Heart left ventricle (tissue), 13 donors: ENCODE measurements at regions not wholly inside any gene's neighbourhood (a gene's known extent, or its start where the extent isn't known, plus 50 kb on each side); places are given as distances from the start of the nearest gene placed in this dataset.

Experiments
- POLR2A ChIP-seq, 2 donors: fragments of 450-650 bp; IDR thresholded peaks; one replicate each; pipeline ENCODE4 v1.6.1; 2017; ENCODE audit warnings: antibody characterized with exemption in 2 of 2, mild to moderate bottlenecking in 2 of 2, moderate library complexity in 2 of 2
- TF ChIP-seq, protein P1 (sequence below), 12 donors: fragments of 200-600 bp; sonication (generic) in 4 of 12; IDR thresholded peaks; one replicate each; pipeline versions ENCODE4 v1.5.0 to v1.8.0; 2018 to 2022; ENCODE audit warnings: antibody characterized with exemption in 12 of 12, mild to moderate bottlenecking in 5 of 12
- donor health status: ischemic (EF 13 %, LVEDD 7.1; RV severe dilation, severe dysfunction).
- donor health status: DM: no; HTN: yes; CAD: no.
- donor health status: DM: no; HTN: no; CAD: no.
- donor health status: ischemic (EF 25% LVEDD 6.9; RV normal size, moderate dysfunction).
- donor health status: ischemic (EF 25% LVEDD 5.7; RV mildly dilated, moderate dysfunction).
- donor health status: ischemic (EF 35%, LVEDD 5.7; RV mildly dilated, moderate dysfunction).
- donor health status: nonischemic (EF 11% LVEDD 7.7; RV severe dilation, severe dysfunction).
- donor health status: DM: yes; HTN: yes; CAD: no.
- donor health status: PGD.
- donor health status: ischemic (EF 29% LVEDD 5.4; RV normal size, mild dysfunction).
- donor health status: nonischemic (EF 23%, LVEDD 6.1; RV moderate dilation, normal function).

- TF ChIP-seq, protein P1, sequence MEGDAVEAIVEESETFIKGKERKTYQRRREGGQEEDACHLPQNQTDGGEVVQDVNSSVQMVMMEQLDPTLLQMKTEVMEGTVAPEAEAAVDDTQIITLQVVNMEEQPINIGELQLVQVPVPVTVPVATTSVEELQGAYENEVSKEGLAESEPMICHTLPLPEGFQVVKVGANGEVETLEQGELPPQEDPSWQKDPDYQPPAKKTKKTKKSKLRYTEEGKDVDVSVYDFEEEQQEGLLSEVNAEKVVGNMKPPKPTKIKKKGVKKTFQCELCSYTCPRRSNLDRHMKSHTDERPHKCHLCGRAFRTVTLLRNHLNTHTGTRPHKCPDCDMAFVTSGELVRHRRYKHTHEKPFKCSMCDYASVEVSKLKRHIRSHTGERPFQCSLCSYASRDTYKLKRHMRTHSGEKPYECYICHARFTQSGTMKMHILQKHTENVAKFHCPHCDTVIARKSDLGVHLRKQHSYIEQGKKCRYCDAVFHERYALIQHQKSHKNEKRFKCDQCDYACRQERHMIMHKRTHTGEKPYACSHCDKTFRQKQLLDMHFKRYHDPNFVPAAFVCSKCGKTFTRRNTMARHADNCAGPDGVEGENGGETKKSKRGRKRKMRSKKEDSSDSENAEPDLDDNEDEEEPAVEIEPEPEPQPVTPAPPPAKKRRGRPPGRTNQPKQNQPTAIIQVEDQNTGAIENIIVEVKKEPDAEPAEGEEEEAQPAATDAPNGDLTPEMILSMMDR (IDR thresholded peaks at IDR 0.05), result peak; percentile 21 to 64 (median 46)
- no peak for TF ChIP-seq POLR2A (IDR thresholded peaks at IDR 0.05)
Observed at GRCh38 chr1:115545791-115546733, 95.7 kb upstream of the VANGL1 start.
